ENCODE measurements at regions not wholly inside any gene's neighbourhood (a gene's known extent, or its start where the extent isn't known, plus 50 kb on each side); places are given as distances from the start of the nearest gene placed in this dataset.
"Not testable (repeated sequence)": the region's sequence is repeated elsewhere in the genome, so short reads cannot be mapped to it uniquely, and the experiment has no call there.

GRCh38 chr16:73131156-73131862, 83.4 kb upstream of the ZFHX3 start:
- no peak for DNase-seq

DNA sequence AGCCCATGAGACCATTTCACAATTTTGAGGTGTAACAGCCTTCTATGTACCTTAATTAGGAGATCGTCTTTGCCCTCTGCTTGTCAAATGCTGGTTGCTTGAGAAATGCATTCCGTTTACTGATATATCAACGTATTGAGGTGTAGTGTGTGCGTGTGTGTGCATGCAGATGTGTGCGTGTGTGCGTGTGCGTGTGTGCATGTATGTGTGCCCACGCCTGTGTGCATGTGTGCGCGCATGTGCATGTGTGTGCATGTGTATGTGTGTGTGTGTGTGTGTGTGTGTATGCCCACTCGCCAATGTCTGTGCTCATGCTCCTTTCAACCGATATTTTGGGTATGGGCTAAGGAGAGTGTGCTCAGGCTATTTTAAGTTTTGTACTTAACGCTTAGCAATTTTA, 81.5 kb upstream of the ZFHX3 start:
- no peak for DNase-seq

GRCh38 chr16:73126525-73126853, 78.6 kb upstream of the ZFHX3 start:
- DNase-seq: no peak

- DNase-seq: no peak
Observed at GRCh38 chr16:73125850-73126524, 78.1 kb upstream of the ZFHX3 start.

DNA sequence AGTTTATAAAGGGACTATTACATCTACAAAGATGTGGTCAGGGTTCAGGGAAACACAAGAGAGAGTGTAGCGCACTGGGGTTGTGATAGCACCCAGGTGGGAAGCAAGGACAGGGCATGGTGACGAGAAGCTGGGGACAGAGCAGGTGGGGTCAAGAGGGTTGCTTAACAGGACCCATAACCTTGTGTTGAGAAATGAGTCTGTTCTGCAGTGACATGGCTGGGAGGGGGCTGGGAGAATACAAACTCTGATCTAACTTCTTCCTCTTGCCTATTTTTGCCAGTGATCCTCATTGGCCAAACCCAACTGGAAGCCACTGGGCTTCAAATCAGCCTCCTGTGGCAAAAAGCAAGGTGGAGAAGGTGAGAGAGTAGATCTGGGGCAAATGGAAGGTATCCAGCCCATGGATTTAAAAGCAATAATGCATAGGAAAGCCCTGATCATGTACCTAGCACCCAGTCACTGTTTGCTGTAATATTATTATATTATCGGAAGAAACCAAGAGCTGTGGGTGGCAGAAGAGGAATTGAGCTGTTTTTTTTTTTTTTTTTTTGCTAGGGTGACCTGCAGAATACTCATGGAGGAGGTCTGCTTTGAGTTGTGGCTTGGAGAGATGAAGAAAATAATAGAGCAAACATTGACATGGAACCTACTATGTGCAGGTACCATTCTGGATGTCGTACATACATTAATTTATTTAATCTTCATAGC, 76.9 kb upstream of the ZFHX3 start:
- DNase-seq: no peak

DNA sequence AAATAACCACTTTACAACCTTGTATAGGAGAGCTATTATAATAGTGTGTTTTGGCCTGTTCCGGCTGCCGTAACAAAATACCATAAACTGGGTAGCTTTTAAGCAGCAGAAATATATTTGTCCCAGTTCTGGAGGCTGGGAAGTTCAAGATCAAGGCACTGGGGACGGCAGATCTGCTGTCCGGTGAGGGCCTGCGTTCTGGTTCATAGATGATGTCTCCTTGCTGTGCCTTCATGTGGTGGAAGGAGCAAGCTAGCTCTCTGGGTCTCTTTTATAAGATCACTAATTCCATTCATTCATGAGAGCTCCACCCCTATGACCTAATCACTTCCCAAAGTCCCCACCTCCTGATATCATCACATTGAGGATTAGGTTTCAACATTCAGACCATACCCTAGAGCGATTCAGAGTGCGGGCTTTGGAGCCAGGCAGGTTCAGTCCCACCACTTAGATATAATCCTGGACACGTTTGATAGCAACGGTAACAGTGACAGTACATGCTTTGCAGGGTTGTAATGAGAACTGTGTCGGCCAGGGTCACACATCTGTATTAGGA, 76.2 kb upstream of the ZFHX3 start:
- DNase-seq: no peak

GRCh38 chr16:73122604-73123391, 74.9 kb upstream of the ZFHX3 start:
- peak; percentile 31 for DNase-seq

DNA sequence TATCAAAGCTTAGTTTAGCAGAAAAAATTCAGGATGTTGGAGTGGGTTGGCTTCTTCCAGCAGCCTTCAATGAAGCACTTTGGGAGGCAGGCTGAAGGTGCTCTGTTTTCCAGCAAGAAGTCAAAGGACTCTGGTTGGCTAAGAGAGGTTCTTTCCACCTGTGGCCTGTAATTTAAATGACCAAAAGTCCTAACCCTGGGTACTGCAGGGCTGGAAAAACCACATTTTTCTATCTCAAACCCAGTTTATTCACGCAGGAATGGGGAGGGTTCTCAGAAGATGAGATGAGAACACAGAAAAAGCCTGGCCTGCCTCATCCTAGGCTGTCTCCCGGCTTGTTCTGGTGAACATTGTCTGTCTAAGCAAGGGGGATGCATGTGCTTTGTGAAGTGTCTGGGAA, 68.6 kb upstream of the ZFHX3 start:
- no peak for DNase-seq

DNA sequence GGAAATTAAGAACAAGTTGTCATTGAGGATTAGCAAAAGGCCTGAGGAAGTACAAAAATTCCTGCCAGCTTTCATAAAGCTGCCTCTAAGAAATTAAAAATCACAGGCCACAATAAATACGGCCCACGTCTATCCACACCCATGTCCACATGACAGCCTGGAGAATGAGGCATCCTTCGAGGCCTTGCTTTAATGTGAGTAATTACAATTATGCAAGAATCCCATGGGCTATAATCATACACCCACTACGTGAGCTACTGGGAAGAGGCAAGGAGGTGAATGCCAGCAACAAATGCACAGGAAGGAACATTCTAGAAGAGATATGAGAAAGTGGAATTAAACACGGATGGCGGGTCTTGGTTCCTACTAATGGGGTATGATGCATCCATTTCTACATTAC, 65.4 kb upstream of the ZFHX3 start:
- DNase-seq: no peak

- DNase-seq: no peak
Observed at GRCh38 chr16:73108195-73108963, 60.5 kb upstream of the ZFHX3 start.

GRCh38 chr16:73107371-73107770, 59.4 kb upstream of the ZFHX3 start:
- DNase-seq: no peak

GRCh38 chr16:73106329-73107034, 58.6 kb upstream of the ZFHX3 start:
- no peak for DNase-seq

DNA sequence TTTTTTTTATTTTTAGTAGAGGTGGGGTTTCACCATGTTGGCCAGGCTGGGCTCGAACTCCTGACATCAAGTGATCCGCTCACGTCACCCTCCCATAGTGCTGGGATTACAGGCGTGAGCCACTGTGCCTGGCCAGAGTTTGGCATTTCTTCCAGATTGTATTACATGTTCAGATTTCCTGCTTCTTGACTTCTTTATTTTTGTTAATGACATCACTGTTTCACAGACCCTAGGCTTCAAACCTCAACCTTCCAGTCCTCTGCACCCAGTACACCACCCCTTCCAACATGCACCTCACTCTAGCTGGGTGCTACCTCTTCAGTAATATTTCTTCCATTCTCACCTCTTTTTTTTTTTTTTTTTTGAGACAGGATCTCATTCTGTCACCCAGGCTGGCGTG, 53.6 kb upstream of the ZFHX3 start:
- DNase-seq: no peak

GRCh38 chr16:73099601-73100000, 51.7 kb upstream of the ZFHX3 start:
- DNase-seq: not testable (repeated sequence)
